ENCODE measurements at regions not wholly inside any gene's neighbourhood (a gene's known extent, or its start where the extent isn't known, plus 50 kb on each side); places are given as distances from the start of the nearest gene placed in this dataset.

- DNase-seq (ENCODE audit: low read depth) = no peak
These were observed 456.9 kb downstream of the BRD1 start for GRCh38 chr22:49370627-49371301.

DNA sequence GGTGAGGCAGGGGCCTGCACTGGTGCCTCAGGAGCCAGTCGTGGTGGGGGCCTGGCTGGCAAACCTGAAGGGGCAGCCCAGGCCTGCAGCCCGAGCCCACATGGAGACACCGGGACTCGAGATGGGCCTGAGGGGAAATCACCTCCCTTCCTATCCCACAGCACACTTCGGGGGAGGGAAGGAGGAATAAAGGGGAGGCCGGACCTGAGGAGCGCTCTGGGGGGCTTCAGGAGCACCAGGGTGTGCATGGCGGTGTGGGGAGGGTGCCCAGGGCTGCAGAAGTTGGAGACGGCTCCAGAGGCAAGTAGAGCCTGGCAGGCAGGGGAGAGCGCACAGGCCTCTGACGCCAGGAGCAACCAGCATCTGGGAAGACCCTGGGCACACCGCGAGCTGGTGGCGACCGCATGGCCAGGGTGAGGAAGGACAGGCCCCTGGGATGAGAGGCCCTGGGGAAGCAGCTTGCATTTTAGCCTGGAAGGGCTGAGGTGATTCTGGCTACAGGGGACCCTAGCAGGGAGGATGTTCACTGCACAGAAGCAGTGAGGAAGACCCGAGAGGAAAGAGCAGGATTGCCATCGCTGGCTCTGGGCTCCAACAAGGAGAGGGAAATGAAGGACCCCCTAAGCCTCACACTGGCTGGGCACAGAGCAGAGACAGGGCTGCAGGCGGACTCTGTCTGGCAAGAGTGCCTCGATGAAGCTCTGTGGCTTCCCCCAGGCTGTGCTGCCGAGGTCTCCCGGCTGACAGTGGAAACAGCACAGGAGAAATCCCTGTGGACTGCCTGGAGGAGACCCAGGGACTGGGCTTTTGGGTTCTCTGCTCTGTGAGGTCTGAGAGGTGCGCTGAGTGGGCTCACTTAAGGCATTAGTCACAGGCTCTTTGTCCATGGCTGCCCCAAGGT lies 457.7 kb downstream of the BRD1 start:
- DNase-seq (ENCODE audit: low read depth) = no peak

DNA sequence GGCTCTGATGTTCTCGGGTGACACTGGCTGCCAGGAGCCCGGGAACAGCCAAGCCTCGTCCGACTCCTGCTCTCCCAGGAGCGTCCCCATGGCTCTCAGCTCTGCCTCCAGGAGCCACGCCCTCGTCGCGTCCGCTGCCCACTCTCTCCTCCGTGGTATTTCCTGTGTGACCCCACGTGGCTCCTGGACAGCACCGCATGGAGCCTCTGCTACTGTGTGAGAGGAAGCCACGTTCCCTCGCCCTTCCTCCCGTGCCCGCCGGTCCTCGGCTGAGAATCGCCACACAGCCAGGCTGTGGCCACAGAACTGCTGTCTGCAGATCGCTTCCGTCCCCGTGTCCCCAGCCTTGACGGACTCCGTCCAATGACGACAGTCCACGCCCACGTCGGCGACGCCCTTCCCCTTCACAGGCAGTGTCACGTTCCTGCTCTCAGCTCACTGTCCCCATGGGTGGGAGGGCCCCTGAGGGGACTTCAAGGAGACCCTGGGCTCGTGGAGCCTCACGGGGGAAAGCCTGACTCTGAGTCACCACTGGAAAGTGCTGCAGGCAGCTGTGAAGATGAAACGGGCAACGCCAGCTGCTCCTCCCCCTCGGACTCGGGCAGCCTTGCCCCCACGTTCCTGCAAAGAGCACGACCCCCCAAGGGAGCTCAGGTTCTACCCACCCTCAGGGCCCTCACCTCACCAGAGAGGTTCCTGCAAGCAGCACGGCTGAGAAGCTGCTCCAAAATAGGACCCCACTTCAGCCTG lies 458.5 kb downstream of the BRD1 start:
- DNase-seq (ENCODE audit: low read depth) = no peak

DNA sequence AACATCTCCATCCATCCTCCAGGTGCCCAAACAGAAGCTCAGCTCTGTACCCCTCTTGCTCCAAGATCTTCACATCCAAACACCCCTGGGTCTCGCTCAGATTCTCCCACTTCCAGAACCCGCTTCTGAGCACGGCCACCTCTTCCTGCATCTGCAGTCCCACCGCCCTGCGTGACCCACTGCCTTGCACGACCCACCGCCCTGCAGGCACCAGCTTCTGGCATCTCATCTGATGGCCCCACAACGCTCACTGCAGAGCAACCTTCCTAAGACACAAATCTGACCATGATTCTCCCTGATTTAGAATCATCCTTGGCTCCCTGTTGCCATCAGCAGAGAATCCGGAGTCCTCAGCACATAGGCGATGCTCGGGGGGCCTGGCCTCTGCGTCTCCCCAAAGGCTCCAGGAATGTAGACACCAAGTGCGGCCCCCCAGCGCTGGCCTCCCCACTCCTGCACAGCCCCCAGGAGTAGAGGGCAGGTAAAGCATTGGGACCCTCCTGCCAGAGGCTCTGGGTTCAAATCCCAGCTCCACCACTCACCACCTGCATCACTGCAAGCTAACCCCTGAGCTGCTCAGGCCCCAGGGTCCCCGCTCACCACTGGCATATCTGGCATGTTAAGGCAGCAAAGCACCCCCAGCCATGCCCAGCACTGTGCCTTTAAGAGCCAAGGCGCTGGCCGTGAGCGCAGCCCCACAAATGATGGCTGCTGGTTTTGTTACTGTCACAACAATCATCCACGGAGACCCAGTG lies 459.3 kb downstream of the BRD1 start:
- no peak for DNase-seq (ENCODE audit: low read depth)

DNA sequence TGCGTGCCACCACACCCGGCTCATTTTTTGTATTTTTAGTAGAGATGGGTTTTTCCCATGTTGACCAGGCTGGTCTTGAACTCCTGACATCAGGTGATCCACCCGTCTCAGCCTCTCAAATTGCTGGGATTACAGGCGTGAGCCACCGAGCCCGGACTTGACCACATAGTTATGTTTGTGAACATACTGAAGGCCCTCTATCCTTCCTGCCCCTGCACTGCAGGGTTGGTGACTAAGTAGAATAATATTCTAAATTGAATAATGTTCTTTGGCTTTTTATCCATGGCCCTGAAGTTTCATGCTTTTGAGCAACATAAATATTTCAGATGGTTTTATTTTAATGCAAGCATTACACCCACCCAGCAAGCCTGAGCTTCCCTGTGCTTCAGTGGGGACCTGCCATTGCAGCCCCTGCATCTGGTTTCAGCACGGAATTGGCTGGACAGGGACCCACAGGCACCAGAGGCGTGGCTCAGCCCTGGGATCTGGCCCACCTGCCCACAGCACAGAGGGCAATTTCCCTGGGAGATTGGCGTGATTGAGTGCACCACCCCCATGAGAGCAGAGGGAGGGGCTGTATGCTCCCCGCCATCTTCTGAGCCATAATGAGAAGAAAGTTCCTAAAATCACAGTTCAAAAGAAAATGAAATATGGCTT lies 460.5 kb downstream of the BRD1 start:
- no peak for DNase-seq (ENCODE audit: low read depth)

- no peak for DNase-seq (ENCODE audit: low read depth)
These were observed 461.2 kb downstream of the BRD1 start for GRCh38 chr22:49366437-49366836.

- no peak for DNase-seq (ENCODE audit: low read depth)
These were observed 461.8 kb downstream of the BRD1 start for GRCh38 chr22:49365910-49366309.

GRCh38 chr22:49365191-49365837 lies 462.4 kb downstream of the BRD1 start:
- DNase-seq (ENCODE audit: low read depth) = no peak

DNA sequence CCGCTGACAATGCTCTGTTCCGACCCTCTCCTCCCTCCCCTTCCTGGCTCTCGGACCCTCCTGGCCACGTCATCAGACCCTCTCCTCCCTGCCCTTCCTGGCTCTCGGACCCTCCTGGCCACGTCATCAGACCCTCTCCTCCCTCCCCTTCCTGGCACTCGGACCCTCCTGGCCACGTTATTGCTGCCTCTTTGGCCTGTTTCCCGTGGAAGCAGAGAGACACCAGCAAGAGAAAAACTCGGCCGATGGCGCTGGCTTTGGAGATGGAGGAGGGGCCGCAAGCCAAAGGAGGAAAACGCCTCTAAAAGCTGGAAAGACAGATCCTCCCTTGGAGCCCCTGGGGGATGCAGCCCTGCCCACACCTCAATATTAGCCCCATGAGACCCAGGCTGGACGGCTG lies 463.3 kb downstream of the BRD1 start:
- no peak for DNase-seq (ENCODE audit: low read depth)

- DNase-seq (ENCODE audit: low read depth) = no peak
These were observed 464.0 kb downstream of the BRD1 start for GRCh38 chr22:49363526-49364230.

- no peak for DNase-seq (ENCODE audit: low read depth)
These were observed 465.3 kb downstream of the BRD1 start for GRCh38 chr22:49362211-49362839.

DNA sequence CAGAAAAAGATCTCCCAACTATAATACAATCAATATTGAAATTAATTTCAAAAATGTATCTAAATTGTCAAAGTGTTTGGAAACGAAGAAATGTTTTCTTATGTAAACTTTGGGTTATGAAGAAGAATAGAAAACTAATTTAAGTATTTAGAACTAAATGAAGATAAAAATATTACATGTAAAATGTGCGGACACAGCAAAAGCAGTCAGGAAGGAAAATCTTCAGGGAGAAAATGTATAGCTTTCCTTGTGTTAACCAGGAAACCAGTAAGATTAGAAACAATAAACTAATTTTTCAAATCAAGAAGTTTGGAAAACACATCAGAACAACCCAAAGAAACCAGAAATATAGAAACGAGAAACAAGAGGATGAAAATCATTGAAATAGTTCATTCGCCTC lies 466.5 kb downstream of the BRD1 start:
- DNase-seq (ENCODE audit: low read depth) = no peak

GRCh38 chr22:49360746-49361145 lies 466.9 kb downstream of the BRD1 start:
- no peak for DNase-seq (ENCODE audit: low read depth)

- no peak for DNase-seq (ENCODE audit: low read depth)
These were observed 468.6 kb downstream of the BRD1 start for GRCh38 chr22:49359076-49359475.

DNA sequence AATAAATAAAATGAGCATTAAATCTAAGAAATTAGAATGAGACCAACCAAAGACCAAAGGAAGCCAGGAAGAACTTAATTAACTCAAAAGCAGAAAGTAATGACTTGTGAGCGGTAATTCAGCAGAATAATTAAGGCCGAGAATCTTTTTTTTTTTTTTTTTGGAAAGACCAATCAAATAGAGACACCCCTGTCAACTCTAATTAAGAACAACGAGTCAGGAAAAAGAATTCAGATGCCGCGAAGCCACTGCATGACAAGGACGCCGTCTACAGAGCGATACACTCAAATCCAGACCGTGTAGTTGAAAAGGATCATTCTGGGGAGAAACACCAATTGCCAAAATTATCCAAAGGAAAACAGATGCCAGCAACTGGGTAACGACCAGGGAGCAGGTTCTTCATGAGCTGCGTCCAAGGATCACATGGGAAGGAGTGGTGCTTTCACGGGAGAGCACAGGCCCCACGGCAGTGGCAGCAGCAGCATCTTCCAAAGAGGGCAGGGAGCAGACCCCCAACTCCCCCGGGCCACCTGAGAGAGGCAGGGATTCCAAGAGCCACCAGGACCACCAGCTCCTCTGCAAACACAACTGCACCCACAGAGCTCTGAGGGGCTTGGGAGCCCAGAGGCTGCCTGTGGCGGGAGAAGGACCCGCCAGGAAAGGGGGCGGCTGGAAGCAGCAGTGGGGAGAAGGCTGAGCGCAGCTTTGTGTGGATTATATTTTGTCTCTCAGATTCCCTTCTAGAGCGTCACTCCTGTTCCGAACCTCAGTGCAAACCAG lies 469.8 kb downstream of the BRD1 start:
- no peak for DNase-seq (ENCODE audit: low read depth)

- no peak for DNase-seq (ENCODE audit: low read depth)
These were observed 471.2 kb downstream of the BRD1 start for GRCh38 chr22:49356428-49356827.

DNA sequence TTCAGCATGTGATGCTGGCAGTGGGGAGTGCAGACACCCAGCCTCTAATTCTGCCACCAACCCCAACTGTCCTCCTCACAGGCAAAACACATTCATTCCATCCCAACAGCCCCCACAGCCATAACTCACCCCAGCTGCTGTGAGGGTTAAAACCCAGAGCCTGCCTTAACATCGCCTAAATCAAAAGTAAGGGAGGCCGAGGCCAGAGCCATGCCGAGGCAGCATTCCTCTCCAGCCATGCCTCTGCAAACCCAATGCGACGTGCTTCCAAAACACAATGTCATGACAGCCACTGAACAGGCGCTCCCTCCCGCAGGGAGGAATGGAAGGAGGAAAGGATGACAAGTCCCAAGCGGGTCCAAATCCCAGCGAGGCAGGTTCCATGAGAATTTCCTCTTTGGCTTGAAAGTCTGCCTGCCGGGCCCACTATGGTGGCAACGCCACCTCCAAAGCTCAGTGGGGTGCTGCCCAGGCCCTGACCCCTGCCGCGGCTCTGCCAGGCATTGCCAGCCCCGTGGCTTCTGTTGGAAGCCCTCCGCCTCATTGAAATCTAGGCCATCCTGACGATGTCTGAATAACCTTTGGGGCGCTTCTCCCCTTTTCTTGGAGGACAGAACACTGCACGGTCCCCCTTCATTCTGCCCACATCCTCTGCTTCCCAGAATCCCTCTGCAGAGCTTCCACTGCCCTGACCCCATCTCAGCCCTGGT lies 472.3 kb downstream of the BRD1 start:
- DNase-seq (ENCODE audit: low read depth) = no peak
